PC-3 (cell line): ENCODE measurements at regions not wholly inside any gene's neighbourhood (a gene's known extent, or its start where the extent isn't known, plus 50 kb on each side); places are given as distances from the start of the nearest gene placed in this dataset.

ENCODE experiments used
- EZH2 ChIP-seq: fragments of 300-600 bp; sonication (generic); IDR thresholded peaks from one replicate; pipeline ENCODE4 v1.6.1; 2017; ENCODE audit warnings: antibody characterized with exemption, mild to moderate bottlenecking, low read length; ENCODE audit not compliant: unreplicated experiment
- EZH2phosphoT487 ChIP-seq: fragments of 300-600 bp; sonication (generic); IDR thresholded peaks from 2 replicates; pipeline ENCODE4 v1.6.1; 2018; ENCODE audit warnings: mild to moderate bottlenecking, antibody characterized with exemption, low read length, borderline replicate concordance
- TF ChIP-seq, protein P1 (sequence below): fragments of 300-600 bp; sonication (generic); conservative IDR thresholded peaks from 2 replicates; pipeline ENCODE4 v1.5.1; 2017; ENCODE audit warnings: antibody characterized with exemption, low read depth, mild to moderate bottlenecking, low read length

GRCh38 chr18:28332071-28332470, 155.1 kb upstream of the CDH2 start:
- TF ChIP-seq EZH2, result no peak
- TF ChIP-seq, protein P1, sequence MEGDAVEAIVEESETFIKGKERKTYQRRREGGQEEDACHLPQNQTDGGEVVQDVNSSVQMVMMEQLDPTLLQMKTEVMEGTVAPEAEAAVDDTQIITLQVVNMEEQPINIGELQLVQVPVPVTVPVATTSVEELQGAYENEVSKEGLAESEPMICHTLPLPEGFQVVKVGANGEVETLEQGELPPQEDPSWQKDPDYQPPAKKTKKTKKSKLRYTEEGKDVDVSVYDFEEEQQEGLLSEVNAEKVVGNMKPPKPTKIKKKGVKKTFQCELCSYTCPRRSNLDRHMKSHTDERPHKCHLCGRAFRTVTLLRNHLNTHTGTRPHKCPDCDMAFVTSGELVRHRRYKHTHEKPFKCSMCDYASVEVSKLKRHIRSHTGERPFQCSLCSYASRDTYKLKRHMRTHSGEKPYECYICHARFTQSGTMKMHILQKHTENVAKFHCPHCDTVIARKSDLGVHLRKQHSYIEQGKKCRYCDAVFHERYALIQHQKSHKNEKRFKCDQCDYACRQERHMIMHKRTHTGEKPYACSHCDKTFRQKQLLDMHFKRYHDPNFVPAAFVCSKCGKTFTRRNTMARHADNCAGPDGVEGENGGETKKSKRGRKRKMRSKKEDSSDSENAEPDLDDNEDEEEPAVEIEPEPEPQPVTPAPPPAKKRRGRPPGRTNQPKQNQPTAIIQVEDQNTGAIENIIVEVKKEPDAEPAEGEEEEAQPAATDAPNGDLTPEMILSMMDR, result no peak
- TF ChIP-seq EZH2phosphoT487, result no peak
